Endothelial cell of umbilical vein (primary cell): ENCODE measurements at regions not wholly inside any gene's neighbourhood (a gene's known extent, or its start where the extent isn't known, plus 50 kb on each side); places are given as distances from the start of the nearest gene placed in this dataset.
"Not testable (repeated sequence)": the region's sequence is repeated elsewhere in the genome, so short reads cannot be mapped to it uniquely, and the experiment has no call there.

Experiments
- CTCF ChIP-seq, 2 donors: IDR thresholded peaks; 1 replicate in 1 of 2; 2 replicates in 1 of 2; pipeline ENCODE4 v1.5.1; 2011; ENCODE audit warnings: low read length in 2 of 2, mild to moderate bottlenecking in 2 of 2, moderate library complexity in 2 of 2, control low read depth in 1 of 2, inconsistent platforms in 1 of 2, low read depth in 1 of 2; ENCODE audit not compliant: insufficient read depth in 1 of 2; ENCODE audit errors: extremely low read depth in 1 of 2
- EZH2 ChIP-seq: IDR thresholded peaks from 2 replicates; pipeline ENCODE4 v1.6.1; 2012; ENCODE audit warnings: borderline replicate concordance, low read depth, mild to moderate bottlenecking, moderate library complexity, low read length, inconsistent platforms; ENCODE audit not compliant: severe bottlenecking
- GATA2 ChIP-seq: IDR thresholded peaks from 2 replicates; pipeline ENCODE4 v1.7.0; 2011; ENCODE audit warnings: low read depth, mild to moderate bottlenecking, moderate library complexity, mixed read lengths, low read length; ENCODE audit not compliant: insufficient read length, insufficient read depth
- POLR2A ChIP-seq: IDR thresholded peaks from 2 replicates; pipeline ENCODE4 v1.6.1; 2012; ENCODE audit warnings: low read depth, mild to moderate bottlenecking, control low read depth, low read length
- TF ChIP-seq, protein P1 (sequence below): IDR thresholded peaks from 2 replicates; pipeline ENCODE4 v1.6.1; 2011; ENCODE audit not compliant: insufficient read depth, insufficient read length

DNA sequence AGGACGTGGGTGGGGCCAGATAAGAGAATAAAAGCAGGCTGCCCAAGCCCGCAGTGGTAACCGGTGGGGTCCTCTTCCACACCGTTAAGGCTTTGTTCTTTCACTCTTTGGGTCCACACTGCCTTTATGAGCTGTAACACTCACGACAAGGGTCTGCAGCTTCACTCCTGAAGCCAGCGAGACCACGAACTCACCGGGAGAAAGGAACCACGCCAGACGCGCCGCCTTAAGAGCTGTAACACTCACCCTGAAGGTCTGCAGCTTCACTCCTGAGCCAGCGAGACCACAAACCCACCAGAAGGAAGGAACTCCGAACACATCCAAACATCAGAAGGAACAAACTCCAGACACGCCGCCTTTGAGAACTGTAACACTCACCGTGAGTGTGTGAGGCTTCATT, 203.9 kb upstream of the HNRNPA3 start:
- TF ChIP-seq CTCF (IDR thresholded peaks at IDR 0.05; ENCODE audit: extremely low read depth in 1 of 2, insufficient read depth in 1 of 2, low read depth in 1 of 2, low read length in 2 of 2); POLR2A; GATA2; EZH2: not testable (repeated sequence)
- TF ChIP-seq, protein P1, sequence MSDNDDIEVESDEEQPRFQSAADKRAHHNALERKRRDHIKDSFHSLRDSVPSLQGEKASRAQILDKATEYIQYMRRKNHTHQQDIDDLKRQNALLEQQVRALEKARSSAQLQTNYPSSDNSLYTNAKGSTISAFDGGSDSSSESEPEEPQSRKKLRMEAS, result not testable (repeated sequence)
